Coronary artery (tissue), 2 donors: ENCODE measurements at regions not wholly inside any gene's neighbourhood (a gene's known extent, or its start where the extent isn't known, plus 50 kb on each side); places are given as distances from the start of the nearest gene placed in this dataset.
"Not testable (repeated sequence)": the region's sequence is repeated elsewhere in the genome, so short reads cannot be mapped to it uniquely, and the experiment has no call there.

ENCODE experiments used
- DNase-seq: peaks from one replicate; pipeline ENCODE4 v3.0.0-alpha.2; 2017; ENCODE audit warnings: low spot score
- H3K27ac ChIP-seq, 2 donors: fragments of 200-600 bp; sonication (generic); one replicate each; pipeline ENCODE4 v1.5.1; 2016 to 2019
- H3K4me3 ChIP-seq: fragments of 200-600 bp; sonication (generic); 2 replicates; pipeline ENCODE4 v1.5.1; 2016; ENCODE audit warnings: mild to moderate bottlenecking, moderate library complexity
- TF ChIP-seq, protein P1 (sequence below): fragments of 200-600 bp; sonication (generic); IDR thresholded peaks from one replicate; pipeline ENCODE4 v1.5.1; 2019; ENCODE audit warnings: antibody characterized with exemption

DNA sequence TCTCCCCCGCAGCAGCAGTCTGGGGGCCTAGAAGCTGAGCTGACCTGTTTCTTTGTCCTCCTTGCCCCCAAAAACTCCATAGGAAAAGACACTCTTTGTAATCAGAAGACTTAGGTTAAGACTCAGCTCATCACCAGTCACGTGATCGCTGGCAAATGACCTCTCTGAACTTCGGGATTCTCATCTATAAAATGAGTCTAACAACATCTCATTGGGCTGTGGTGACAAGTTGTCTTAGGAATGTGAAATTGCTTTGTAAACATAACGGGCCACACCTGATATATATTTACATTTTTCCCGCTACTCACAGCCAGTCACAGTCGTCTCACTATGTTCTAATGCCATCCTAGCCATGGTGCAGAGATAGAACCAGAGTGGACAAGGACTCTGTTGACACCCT, 86.0 kb upstream of the LHX1 start:
- H3K4me3 ChIP-seq: no peak overlapping the region
- no peak overlapping the region for H3K27ac ChIP-seq
- no peak for DNase-seq
- TF ChIP-seq, protein P1, sequence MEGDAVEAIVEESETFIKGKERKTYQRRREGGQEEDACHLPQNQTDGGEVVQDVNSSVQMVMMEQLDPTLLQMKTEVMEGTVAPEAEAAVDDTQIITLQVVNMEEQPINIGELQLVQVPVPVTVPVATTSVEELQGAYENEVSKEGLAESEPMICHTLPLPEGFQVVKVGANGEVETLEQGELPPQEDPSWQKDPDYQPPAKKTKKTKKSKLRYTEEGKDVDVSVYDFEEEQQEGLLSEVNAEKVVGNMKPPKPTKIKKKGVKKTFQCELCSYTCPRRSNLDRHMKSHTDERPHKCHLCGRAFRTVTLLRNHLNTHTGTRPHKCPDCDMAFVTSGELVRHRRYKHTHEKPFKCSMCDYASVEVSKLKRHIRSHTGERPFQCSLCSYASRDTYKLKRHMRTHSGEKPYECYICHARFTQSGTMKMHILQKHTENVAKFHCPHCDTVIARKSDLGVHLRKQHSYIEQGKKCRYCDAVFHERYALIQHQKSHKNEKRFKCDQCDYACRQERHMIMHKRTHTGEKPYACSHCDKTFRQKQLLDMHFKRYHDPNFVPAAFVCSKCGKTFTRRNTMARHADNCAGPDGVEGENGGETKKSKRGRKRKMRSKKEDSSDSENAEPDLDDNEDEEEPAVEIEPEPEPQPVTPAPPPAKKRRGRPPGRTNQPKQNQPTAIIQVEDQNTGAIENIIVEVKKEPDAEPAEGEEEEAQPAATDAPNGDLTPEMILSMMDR: no peak

DNA sequence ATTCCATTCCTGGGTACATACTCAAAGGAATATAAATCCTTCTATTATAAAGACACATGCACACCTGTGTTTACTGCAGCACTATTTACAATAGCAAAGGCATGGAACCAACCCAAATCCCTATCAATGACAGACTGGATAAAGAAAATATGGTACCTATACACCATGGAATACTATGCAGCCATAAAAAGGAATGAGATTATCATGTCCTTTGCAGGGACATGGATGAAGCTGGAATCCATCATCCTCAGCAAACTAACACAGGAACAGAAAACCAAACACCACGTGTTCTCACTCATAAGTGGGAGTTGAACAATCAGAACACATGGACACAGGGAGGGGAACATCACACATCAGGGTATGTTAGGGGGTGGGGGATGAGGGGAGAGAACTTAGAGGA, 84.8 kb upstream of the LHX1 start:
- not testable (repeated sequence) for H3K27ac ChIP-seq, DNase-seq, H3K4me3 ChIP-seq

DNA sequence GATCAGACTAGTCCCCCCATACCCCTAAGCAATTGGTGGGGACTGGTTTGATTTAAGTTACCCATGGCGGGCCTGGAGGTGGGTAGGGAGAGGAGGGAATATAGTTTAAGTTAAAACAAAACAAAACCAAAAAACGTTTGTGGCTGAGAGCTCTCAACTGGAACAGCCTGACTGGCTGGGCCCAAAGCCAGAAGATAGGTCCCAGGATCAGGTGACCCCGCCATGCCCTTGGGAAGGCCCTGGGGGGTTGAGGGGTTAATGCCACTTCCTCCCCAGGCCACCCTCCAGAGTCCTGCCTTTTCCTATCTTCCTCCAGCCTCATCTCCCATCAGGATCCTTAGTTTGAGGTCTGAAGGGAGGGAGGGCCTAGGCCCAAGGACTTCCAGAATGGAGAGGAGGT, 82.3 kb upstream of the LHX1 start:
- Histone ChIP-seq H3K27ac (no peak overlapping the region), H3K4me3 (no peak overlapping the region)
- TF ChIP-seq, protein P1: no peak
- no peak for DNase-seq

DNA sequence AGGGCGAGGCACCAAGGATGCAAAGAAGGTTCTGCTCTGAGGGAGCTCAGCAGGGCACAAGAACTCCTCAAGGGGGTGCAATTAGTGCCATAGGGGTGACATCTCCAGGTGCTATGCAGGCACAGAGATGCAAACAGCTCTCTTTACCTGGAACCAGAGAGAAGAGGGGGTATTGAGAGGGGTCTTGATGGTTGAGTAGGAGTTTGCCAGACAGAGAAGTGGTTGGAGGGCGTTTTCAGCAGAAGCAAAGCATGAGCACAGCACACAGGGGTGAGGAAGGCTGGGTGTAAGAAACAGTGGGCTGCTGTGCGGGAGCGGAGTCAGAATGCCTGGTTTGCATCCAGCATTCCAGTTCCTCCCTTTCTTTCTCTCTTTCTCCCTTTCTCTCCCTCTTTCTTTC, 81.8 kb upstream of the LHX1 start:
- DNase-seq: no peak
- TF ChIP-seq, protein P1: no peak
- Histone ChIP-seq H3K4me3 (no peak overlapping the region), H3K27ac (no peak overlapping the region)

DNA sequence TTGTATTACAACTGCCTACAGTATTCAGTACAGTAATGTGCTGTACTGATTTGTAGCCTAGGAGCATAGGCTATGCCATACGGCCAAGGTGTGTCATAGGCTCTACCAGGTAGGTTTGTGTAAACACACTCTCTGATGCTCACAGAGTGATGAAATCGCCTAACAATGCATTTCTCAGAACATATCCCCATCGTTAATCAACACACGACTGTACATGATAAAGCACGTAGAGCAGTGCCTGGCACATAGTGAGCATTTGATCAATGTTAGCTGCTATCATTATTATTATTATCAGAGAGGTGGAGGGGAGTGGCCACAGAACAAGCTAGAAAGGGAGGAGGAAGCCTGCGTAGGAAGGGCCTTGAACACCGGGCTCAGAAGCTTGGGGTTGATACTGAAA, 81.1 kb upstream of the LHX1 start:
- no peak for DNase-seq
- TF ChIP-seq, protein P1: no peak
- Histone ChIP-seq H3K4me3 (no peak overlapping the region), H3K27ac (no peak overlapping the region)

DNA sequence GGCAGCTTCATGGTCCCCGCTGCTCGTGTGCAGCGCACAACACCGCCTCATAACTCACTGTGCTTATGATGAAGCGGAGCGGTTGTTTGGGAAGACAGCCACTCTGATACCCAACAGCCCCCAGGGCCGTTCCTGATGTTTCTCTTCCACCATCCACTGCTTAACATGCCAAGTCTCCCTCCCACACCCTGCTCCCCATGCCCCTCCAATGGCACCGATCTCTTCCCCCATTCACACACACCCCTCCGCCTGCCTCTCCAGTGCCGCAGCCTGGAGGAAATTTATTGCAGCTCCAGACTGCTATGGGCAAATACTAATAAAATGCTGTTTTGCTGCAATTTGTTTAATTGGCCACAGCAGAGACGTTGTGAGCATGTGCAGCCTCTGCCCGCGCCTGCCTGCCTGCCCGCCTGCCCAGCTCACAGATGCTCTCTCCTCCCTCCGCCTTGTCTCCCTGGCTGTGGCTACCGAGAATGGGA, 80.3 kb upstream of the LHX1 start:
- Histone ChIP-seq H3K4me3 (no peak overlapping the region), H3K27ac (no peak overlapping the region)
- TF ChIP-seq, protein P1: no peak
- DNase-seq: no peak

DNA sequence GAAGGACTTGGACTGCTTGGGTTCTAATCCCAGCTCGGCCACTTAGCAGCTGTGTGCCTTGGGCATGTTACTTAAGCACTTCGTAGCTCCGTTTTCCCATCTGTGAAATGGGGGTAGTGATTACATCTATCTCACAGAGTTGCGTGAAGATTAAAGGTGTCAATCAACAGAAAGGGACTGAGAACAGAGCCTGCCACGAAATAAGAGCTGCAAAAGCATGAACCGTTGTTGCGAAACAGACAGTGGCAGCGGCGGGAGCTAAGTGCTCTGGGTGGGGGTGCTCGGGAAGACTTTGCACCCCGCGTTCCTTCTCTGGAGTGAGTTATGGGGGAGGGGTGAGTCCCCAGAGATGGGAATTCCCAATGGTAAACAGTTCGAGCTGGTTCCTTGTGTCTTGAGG, 79.6 kb upstream of the LHX1 start:
- Histone ChIP-seq H3K4me3 (no peak overlapping the region), H3K27ac (no peak overlapping the region)
- TF ChIP-seq, protein P1: no peak
- no peak for DNase-seq
